Ectodermal cell (in vitro differentiated cells): ENCODE measurements at regions not wholly inside any gene's neighbourhood (a gene's known extent, or its start where the extent isn't known, plus 50 kb on each side); places are given as distances from the start of the nearest gene placed in this dataset.

Experiments
- H3K27ac ChIP-seq: 2 replicates; pipeline ENCODE4 v1.7.0; 2013; ENCODE audit warnings: mild to moderate bottlenecking, low read depth, low read length; ENCODE audit not compliant: insufficient read depth, poor library complexity, severe bottlenecking
- H3K27me3 ChIP-seq: 2 replicates; pipeline ENCODE4 v1.7.0; 2013; ENCODE audit warnings: mild to moderate bottlenecking, low read length; ENCODE audit not compliant: insufficient read depth, control insufficient read depth, poor library complexity, severe bottlenecking
- H3K36me3 ChIP-seq: one replicate; pipeline ENCODE4 v1.7.0; 2013; ENCODE audit warnings: low read length; ENCODE audit not compliant: control insufficient read depth, insufficient read depth
- H3K4me1 ChIP-seq: one replicate; pipeline ENCODE4 v1.7.0; 2013; ENCODE audit warnings: low read length; ENCODE audit not compliant: control insufficient read depth, insufficient read depth
- H3K4me3 ChIP-seq: 2 replicates; pipeline ENCODE4 v1.7.0; 2013; ENCODE audit warnings: low read depth, low read length, control low read depth; ENCODE audit not compliant: insufficient read depth
- H3K9me3 ChIP-seq: 2 replicates; pipeline ENCODE4 v1.7.0; 2013; ENCODE audit warnings: mild to moderate bottlenecking, low read length, moderate library complexity; ENCODE audit not compliant: control insufficient read depth
- WGBS, 2 experiments: methylation state at CpG; one replicate each; pipeline ENCODE4 v1.1.7; 2013; ENCODE audit warnings: missing lambda C conversion rate in 2 of 2; 5-methylcytosine and 5-hydroxymethylcytosine counted together

GRCh38 chr14:87018294-87018693 is 974.7 kb downstream of the GALC start:
- H3K4me3 ChIP-seq, result no peak overlapping the region
- H3K36me3 ChIP-seq, result no peaks in the 10 kb centered on the region
- no peaks in the 10 kb centered on the region for H3K27me3 ChIP-seq
- no peaks in the 10 kb centered on the region for H3K9me3 ChIP-seq
- no CpG with 5 or more reads among the region's 1 CpG for WGBS, 2 experiments
- no peak overlapping the region for H3K27ac ChIP-seq
- no peaks in the 10 kb centered on the region for H3K4me1 ChIP-seq

GRCh38 chr14:87017335-87017734 is 975.6 kb downstream of the GALC start:
- no peaks in the 10 kb centered on the region for H3K36me3 ChIP-seq
- H3K27ac ChIP-seq, result no peak overlapping the region
- H3K9me3 ChIP-seq, result no peaks in the 10 kb centered on the region
- no peaks in the 10 kb centered on the region for H3K4me1 ChIP-seq
- no peaks in the 10 kb centered on the region for H3K27me3 ChIP-seq
- no peak overlapping the region for H3K4me3 ChIP-seq
- WGBS, 2 experiments, result 23 to 38% methylated on average over 2 of the region's 2 CpGs

- Histone ChIP-seq H3K36me3 (no peaks in the 10 kb centered on the region), H3K27ac (no peak overlapping the region), H3K4me1 (no peaks in the 10 kb centered on the region), H3K4me3 (no peak overlapping the region), H3K27me3 (no peaks in the 10 kb centered on the region), H3K9me3 (no peaks in the 10 kb centered on the region)
- 33 to 66% methylated on average over 1 to 3 of the region's 3 CpGs for WGBS, 2 experiments
These were observed 978.1 kb downstream of the GALC start for GRCh38 chr14:87014856-87015255.

- H3K4me1 ChIP-seq, result no peaks in the 10 kb centered on the region
These were observed 979.4 kb downstream of the GALC start for GRCh38 chr14:87013583-87013982.

GRCh38 chr14:87008965-87009364 is 984.0 kb downstream of the GALC start:
- H3K27ac ChIP-seq, result no peak overlapping the region
- H3K4me1 ChIP-seq, result no peaks in the 10 kb centered on the region
- no peaks in the 10 kb centered on the region for H3K36me3 ChIP-seq
- no peaks in the 10 kb centered on the region for H3K27me3 ChIP-seq
- H3K9me3 ChIP-seq, result no peaks in the 10 kb centered on the region
- WGBS, 2 experiments, result 100% methylated on average over 1 of the region's 1 CpG; no CpG with 5 or more reads in 1 of the 2 experiments
- H3K4me3 ChIP-seq, result no peak overlapping the region

More at GRCh38 chr14:87013583-87013982, 979.4 kb downstream of the GALC start:
- no peaks in the 10 kb centered on the region for H3K27me3 ChIP-seq
- no peak overlapping the region for H3K27ac ChIP-seq
- no peak overlapping the region for H3K4me3 ChIP-seq
- no peaks in the 10 kb centered on the region for H3K36me3 ChIP-seq
- H3K9me3 ChIP-seq, result no peaks in the 10 kb centered on the region
- 93 to 100% methylated on average over 2 of the region's 2 CpGs for WGBS, 2 experiments

- WGBS, 2 experiments, result 71 to 96% methylated on average over 2 to 4 of the region's 4 CpGs
- H3K36me3 ChIP-seq, result no peaks in the 10 kb centered on the region
- H3K27me3 ChIP-seq, result no peaks in the 10 kb centered on the region
- no peaks in the 10 kb centered on the region for H3K9me3 ChIP-seq
- no peak overlapping the region for H3K27ac ChIP-seq
- no peak overlapping the region for H3K4me3 ChIP-seq
- H3K4me1 ChIP-seq, result no peaks in the 10 kb centered on the region
These were observed 987.7 kb downstream of the GALC start for GRCh38 chr14:87005280-87005679.

- WGBS, 2 experiments, result 92 to 94% methylated on average over 2 of the region's 2 CpGs
- Histone ChIP-seq H3K9me3 (no peaks in the 10 kb centered on the region), H3K27me3 (no peaks in the 10 kb centered on the region), H3K4me1 (no peaks in the 10 kb centered on the region), H3K36me3 (no peaks in the 10 kb centered on the region), H3K4me3 (no peak overlapping the region), H3K27ac (no peak overlapping the region)
These were observed 990.2 kb downstream of the GALC start for GRCh38 chr14:87002776-87003175.

- Histone ChIP-seq H3K4me1 (no peaks in the 10 kb centered on the region), H3K9me3 (no peaks in the 10 kb centered on the region), H3K27me3 (no peaks in the 10 kb centered on the region), H3K27ac (no peak overlapping the region), H3K36me3 (no peaks in the 10 kb centered on the region), H3K4me3 (no peak overlapping the region)
- WGBS, 2 experiments, result 85 to 97% methylated on average over 2 of the region's 2 CpGs
These were observed 991.6 kb downstream of the GALC start for GRCh38 chr14:87001333-87001732.

GRCh38 chr14:87000081-87000480 is 992.9 kb downstream of the GALC start:
- Histone ChIP-seq H3K4me3 (no peak overlapping the region), H3K27ac (no peak overlapping the region), H3K27me3 (no peaks in the 10 kb centered on the region), H3K36me3 (no peaks in the 10 kb centered on the region), H3K9me3 (no peaks in the 10 kb centered on the region), H3K4me1 (no peaks in the 10 kb centered on the region)
- 91 to 97% methylated on average over 4 of the region's 4 CpGs for WGBS, 2 experiments

GRCh38 chr14:86999036-86999435 is 993.9 kb downstream of the GALC start:
- Histone ChIP-seq H3K36me3 (no peaks in the 10 kb centered on the region), H3K4me1 (no peaks in the 10 kb centered on the region), H3K27ac (no peak overlapping the region), H3K9me3 (no peaks in the 10 kb centered on the region), H3K4me3 (no peak overlapping the region), H3K27me3 (no peaks in the 10 kb centered on the region)
- WGBS, 2 experiments, result 95 to 97% methylated on average over 3 of the region's 3 CpGs

GRCh38 chr14:86997271-86997670 is 995.7 kb downstream of the GALC start:
- Histone ChIP-seq H3K4me3 (no peak overlapping the region), H3K4me1 (no peaks in the 10 kb centered on the region), H3K36me3 (no peaks in the 10 kb centered on the region), H3K27me3 (no peaks in the 10 kb centered on the region), H3K9me3 (no peaks in the 10 kb centered on the region), H3K27ac (no peak overlapping the region)
- 84 to 94% methylated on average over 2 of the region's 2 CpGs for WGBS, 2 experiments
